OCI-LY7 (cell line): ENCODE measurements at regions not wholly inside any gene's neighbourhood (a gene's known extent, or its start where the extent isn't known, plus 50 kb on each side); places are given as distances from the start of the nearest gene placed in this dataset.

Experiments
- BruUV-seq: library from RNA; stranded (reverse); fragments of 400-500 nt; replicated peaks from 2 replicates; lab custom pipeline; 2021; lab: Mats Ljungman, UMichigan
- CTCF ChIA-PET: fragments of 300-600 bp; sonication (Branson Sonifier 250); formaldehyde crosslinking; loops from one replicate; lab custom pipeline; 2022; ENCODE audit warnings: antibody characterized with exemption; ENCODE audit not compliant: unreplicated experiment; lab: Charles Lee
- POLR2A ChIA-PET: fragments of 300-600 bp; sonication (Branson Sonifier 250); formaldehyde crosslinking; loops from one replicate; lab custom pipeline; 2022; ENCODE audit warnings: antibody characterized with exemption; lab: Charles Lee
- DNase-seq: peaks from one replicate; pipeline ENCODE4 v3.0.0-alpha.2; 2015; ENCODE audit warnings: low spot score
- H2AFZ ChIP-seq: fragments of 200-600 bp; sonication (generic), shearing (Covaris generic); 2 replicates; pipeline ENCODE4 v1.6.1; 2014; ENCODE audit warnings: mild to moderate bottlenecking, antibody characterized with exemption, low read length, moderate library complexity
- H3K27ac ChIP-seq: fragments of 200-600 bp; sonication (generic); 2 replicates; pipeline ENCODE4 v1.5.1; 2014; ENCODE audit warnings: mixed run types, low read depth, mild to moderate bottlenecking, moderate library complexity, low read length, inconsistent platforms; ENCODE audit not compliant: poor library complexity, severe bottlenecking
- H3K36me3 ChIP-seq: fragments of 200-600 bp; sonication (generic); 2 replicates; pipeline ENCODE4 v1.6.1; 2014; ENCODE audit warnings: mild to moderate bottlenecking, antibody characterized with exemption, low read length, moderate library complexity, mixed read lengths; ENCODE audit not compliant: insufficient read depth
- H3K4me1 ChIP-seq: fragments of 200-600 bp; sonication (generic); 2 replicates; pipeline ENCODE4 v1.5.1; 2014; ENCODE audit warnings: mild to moderate bottlenecking, low read length; ENCODE audit not compliant: insufficient read depth, poor library complexity, severe bottlenecking
- H3K4me2 ChIP-seq: fragments of 200-600 bp; sonication (generic); 2 replicates; pipeline ENCODE4 v1.6.1; 2014; ENCODE audit warnings: mild to moderate bottlenecking, low read length
- H3K4me3 ChIP-seq: fragments of 200-600 bp; sonication (generic); 2 replicates; pipeline ENCODE4 v1.5.1; 2014; ENCODE audit warnings: mild to moderate bottlenecking, low read depth, low read length; ENCODE audit not compliant: poor library complexity, severe bottlenecking
- H3K79me2 ChIP-seq: fragments of 200-600 bp; sonication (generic); 2 replicates; pipeline ENCODE4 v1.6.1; 2016; ENCODE audit warnings: low read depth, mild to moderate bottlenecking, low read length, moderate library complexity, mixed read lengths; ENCODE audit not compliant: insufficient read depth
- H3K9me2 ChIP-seq: fragments of 200-600 bp; sonication (generic); 2 replicates; pipeline ENCODE4 v1.6.1; 2016; ENCODE audit warnings: mild to moderate bottlenecking, low read length, mixed read lengths; ENCODE audit not compliant: insufficient read depth
- H3K9me3 ChIP-seq: fragments of 200-600 bp; sonication (generic); 2 replicates; pipeline ENCODE4 v1.6.1; 2014; ENCODE audit warnings: mild to moderate bottlenecking, mixed run types, low read length, mixed read lengths
- H4K20me1 ChIP-seq: fragments of 200-600 bp; sonication (generic); 2 replicates; pipeline ENCODE4 v1.6.1; 2014; ENCODE audit warnings: mild to moderate bottlenecking, antibody characterized with exemption, low read length, moderate library complexity, mixed read lengths; ENCODE audit not compliant: insufficient read depth
- CTCF ChIP-seq: fragments of 200-600 bp; sonication (generic); conservative IDR thresholded peaks from 2 replicates; pipeline ENCODE4 v1.5.1; 2014; ENCODE audit warnings: mild to moderate bottlenecking, antibody characterized with exemption, low read length, moderate library complexity, mixed read lengths
- EZH2phosphoT487 ChIP-seq: fragments of 200-600 bp; sonication (generic); IDR thresholded peaks from 2 replicates; pipeline ENCODE4 v1.6.1; 2018; ENCODE audit warnings: low read depth, borderline replicate concordance, mild to moderate bottlenecking, mixed run types, antibody characterized with exemption, low read length, moderate library complexity, mixed read lengths
- intact Hi-C: fragments of 100-400 bp; cut with micrococcal nuclease; formaldehyde crosslinking; loops from one replicate; pipeline ENCODE4 v1.10.0; 2022; ENCODE audit not compliant: unreplicated experiment

- TF ChIP-seq EZH2phosphoT487 (no peak), CTCF (no peak)
- H4K20me1 ChIP-seq = no peaks in the 10 kb centered on the region
- no peak for DNase-seq
- ChIA-PET POLR2A (interaction anchor here (0.6 kb wide), 1 partner anchor 375 kb away, joined by 3 read pairs; no protein-coding TSS in a partner anchor), CTCF (no interaction called here)
- intact Hi-C loops = no loop called here
- H3K36me3 ChIP-seq = no peaks in the 10 kb centered on the region
- no peak overlapping the region for H3K27ac ChIP-seq
- BruUV-seq = no TSS peak
- no peaks in the 10 kb centered on the region for H3K9me3 ChIP-seq
- H3K9me2 ChIP-seq = no peaks in the 10 kb centered on the region
- H2AFZ ChIP-seq = no peak overlapping the region
- H3K79me2 ChIP-seq = no peaks in the 10 kb centered on the region
- H3K4me2 ChIP-seq = no peak overlapping the region
- no peak overlapping the region for H3K4me3 ChIP-seq
- H3K4me1 ChIP-seq = no peaks in the 10 kb centered on the region
These were observed 1131.0 kb downstream of the BCL11B start for GRCh38 chr14:98140862-98141530.

GRCh38 chr14:98143566-98143965 lies 1128.4 kb downstream of the BCL11B start:
- Histone ChIP-seq H2AFZ (no peak overlapping the region), H3K36me3 (no peaks in the 10 kb centered on the region), H4K20me1 (no peaks in the 10 kb centered on the region), H3K4me1 (no peaks in the 10 kb centered on the region), H3K9me2 (no peaks in the 10 kb centered on the region), H3K9me3 (no peaks in the 10 kb centered on the region), H3K27ac (no peak overlapping the region), H3K79me2 (no peaks in the 10 kb centered on the region), H3K4me2 (no peak overlapping the region), H3K4me3 (no peak overlapping the region)
- intact Hi-C loops = no loop called here
- no peak for DNase-seq
- no TSS peak for BruUV-seq
- TF ChIP-seq CTCF (no peak), EZH2phosphoT487 (no peak)
- ChIA-PET POLR2A (no interaction called here), CTCF (no interaction called here)

- no TSS peak for BruUV-seq
- DNase-seq = no peak
- Histone ChIP-seq H3K27ac (no peak overlapping the region), H2AFZ (no peak overlapping the region), H3K9me3 (no peaks in the 10 kb centered on the region), H3K4me3 (no peak overlapping the region), H3K4me1 (no peaks in the 10 kb centered on the region), H4K20me1 (no peaks in the 10 kb centered on the region), H3K9me2 (no peaks in the 10 kb centered on the region), H3K36me3 (no peaks in the 10 kb centered on the region), H3K79me2 (no peaks in the 10 kb centered on the region), H3K4me2 (no peak overlapping the region)
- CTCF ChIA-PET = no interaction called here
- TF ChIP-seq EZH2phosphoT487 (no peak), CTCF (no peak)
- intact Hi-C loops = no loop called here
- POLR2A ChIA-PET = no interaction called here
These were observed 1127.0 kb downstream of the BCL11B start for GRCh38 chr14:98144964-98145363.
